GM23248 (cell line): ENCODE measurements at regions not wholly inside any gene's neighbourhood (a gene's known extent, or its start where the extent isn't known, plus 50 kb on each side); places are given as distances from the start of the nearest gene placed in this dataset.

Experiments used
- DNase-seq: peaks from one replicate; pipeline ENCODE4 v3.0.0-alpha.2; 2015
- H2AFZ ChIP-seq: fragments of 200-600 bp; sonication (generic); 2 replicates; pipeline ENCODE4 v1.6.1; 2016; ENCODE audit warnings: antibody characterized with exemption
- H3F3A ChIP-seq: fragments of 200-600 bp; sonication (generic); 2 replicates; pipeline ENCODE4 v1.6.1; 2016; ENCODE audit warnings: mild to moderate bottlenecking, antibody characterized with exemption, mixed run types; ENCODE audit not compliant: insufficient read depth
- H3K27ac ChIP-seq: fragments of 200-600 bp; sonication (generic); 2 replicates; pipeline ENCODE4 v1.5.1; 2016; ENCODE audit warnings: mild to moderate bottlenecking
- H3K27me3 ChIP-seq: fragments of 200-600 bp; sonication (generic); replicated peaks from 2 replicates; pipeline ENCODE4 v1.6.1; 2016; ENCODE audit warnings: mild to moderate bottlenecking; ENCODE audit not compliant: insufficient read depth
- H3K36me3 ChIP-seq: fragments of 200-600 bp; sonication (generic); 2 replicates; pipeline ENCODE4 v1.6.1; 2016; ENCODE audit warnings: low read depth, mild to moderate bottlenecking
- H3K4me1 ChIP-seq: fragments of 200-600 bp; sonication (generic); 2 replicates; pipeline ENCODE4 v1.6.1; 2016; ENCODE audit warnings: mild to moderate bottlenecking; ENCODE audit not compliant: insufficient read depth
- H3K4me2 ChIP-seq: fragments of 200-600 bp; sonication (generic); one replicate; pipeline ENCODE4 v1.6.1; 2016; ENCODE audit warnings: mild to moderate bottlenecking; ENCODE audit not compliant: unreplicated experiment
- H3K4me3 ChIP-seq: fragments of 200-600 bp; sonication (generic); 2 replicates; pipeline ENCODE4 v1.5.1; 2016; ENCODE audit warnings: mild to moderate bottlenecking
- H3K79me2 ChIP-seq: fragments of 200-600 bp; sonication (generic); 2 replicates; pipeline ENCODE4 v1.6.1; 2016; ENCODE audit warnings: mild to moderate bottlenecking; ENCODE audit not compliant: insufficient read depth
- H3K9ac ChIP-seq: fragments of 200-600 bp; sonication (generic); 2 replicates; pipeline ENCODE4 v1.6.1; 2016; ENCODE audit warnings: mild to moderate bottlenecking
- H3K9me2 ChIP-seq: fragments of 200-600 bp; sonication (generic); 2 replicates; pipeline ENCODE4 v1.6.1; 2016; ENCODE audit warnings: mixed run types, mild to moderate bottlenecking, moderate library complexity; ENCODE audit not compliant: insufficient read depth
- H3K9me3 ChIP-seq: fragments of 200-600 bp; sonication (generic); one replicate; pipeline ENCODE4 v1.6.1; 2017; ENCODE audit warnings: low read depth
- H4K20me1 ChIP-seq: fragments of 200-600 bp; sonication (generic); 2 replicates; pipeline ENCODE4 v1.6.0; 2016; ENCODE audit not compliant: insufficient read depth
- EZH2 ChIP-seq: fragments of 200-600 bp; sonication (generic); IDR thresholded peaks from 2 replicates; pipeline ENCODE4 v1.6.1; 2018; ENCODE audit warnings: antibody characterized with exemption, mild to moderate bottlenecking; ENCODE audit not compliant: insufficient read depth, poor library complexity, severe bottlenecking
- EZH2phosphoT487 ChIP-seq: fragments of 200-600 bp; sonication (generic); IDR thresholded peaks from 2 replicates; pipeline ENCODE4 v1.6.1; 2018; ENCODE audit warnings: antibody characterized with exemption, moderate library complexity, mild to moderate bottlenecking, low read depth; ENCODE audit not compliant: insufficient read depth
- WGBS, 2 experiments: methylation state at CpG; one replicate each; pipeline ENCODE4 v1.1.6; 2015 to 2017; ENCODE audit warnings: low lambda C conversion rate in 2 of 2, low coverage in 1 of 2; ENCODE audit errors: missing lambda C conversion rate in 2 of 2; 5-methylcytosine and 5-hydroxymethylcytosine counted together
- in situ Hi-C: fragments of 300-500 bp; cut with MboI; formaldehyde crosslinking; loops from 2 replicates; pipeline ENCODE4 v1.15.0; 2020

- no peaks in the 10 kb centered on the region for H3K4me1 ChIP-seq
- WGBS, 2 experiments = 82 to 87% methylated on average over 3 of the region's 3 CpGs
- H2AFZ ChIP-seq = no peak overlapping the region
- no peaks in the 10 kb centered on the region for H3K9me2 ChIP-seq
- H3K27me3 ChIP-seq = no peaks in the 10 kb centered on the region
- H3K9ac ChIP-seq = no peak overlapping the region
- no peak overlapping the region for H3K4me3 ChIP-seq
- DNase-seq = no peak
- no peaks in the 10 kb centered on the region for H3K79me2 ChIP-seq
- TF ChIP-seq EZH2 (no peak), EZH2phosphoT487 (no peak)
- no peaks in the 10 kb centered on the region for H3K9me3 ChIP-seq
- no peak overlapping the region for H3K4me2 ChIP-seq
- in situ Hi-C loops = no loop called here
- H3F3A ChIP-seq = no peaks in the 10 kb centered on the region
- no peaks in the 10 kb centered on the region for H4K20me1 ChIP-seq
- no peak overlapping the region for H3K27ac ChIP-seq
- no peaks in the 10 kb centered on the region for H3K36me3 ChIP-seq
These were observed 140.3 kb downstream of the LMNTD1 start for GRCh38 chr12:25412735-25413134.

GRCh38 chr12:25404955-25405354 lies 148.1 kb downstream of the LMNTD1 start:
- Histone ChIP-seq H3K79me2 (no peaks in the 10 kb centered on the region), H3K27ac (no peak overlapping the region), H3K4me3 (no peak overlapping the region), H2AFZ (no peak overlapping the region), H3K4me1 (no peaks in the 10 kb centered on the region), H3K9me3 (no peaks in the 10 kb centered on the region), H3K27me3 (no peaks in the 10 kb centered on the region), H3F3A (no peaks in the 10 kb centered on the region), H3K9me2 (no peaks in the 10 kb centered on the region), H4K20me1 (no peaks in the 10 kb centered on the region), H3K9ac (no peak overlapping the region), H3K4me2 (no peak overlapping the region), H3K36me3 (no peaks in the 10 kb centered on the region)
- TF ChIP-seq EZH2phosphoT487 (no peak), EZH2 (no peak)
- WGBS, 2 experiments = 84 to 88% methylated on average over 5 of the region's 5 CpGs
- in situ Hi-C loops = no loop called here
- no peak for DNase-seq

GRCh38 chr12:25401547-25402345 lies 151.0 kb upstream of the KRAS start:
- Histone ChIP-seq H3K27me3 (no peaks in the 10 kb centered on the region), H3K9me2 (no peaks in the 10 kb centered on the region), H3K79me2 (no peaks in the 10 kb centered on the region), H3K9ac (no peak overlapping the region), H3F3A (no peaks in the 10 kb centered on the region), H4K20me1 (no peaks in the 10 kb centered on the region), H3K9me3 (no peaks in the 10 kb centered on the region), H3K36me3 (no peaks in the 10 kb centered on the region), H3K4me2 (no peak overlapping the region), H3K4me1 (no peaks in the 10 kb centered on the region), H2AFZ (no peak overlapping the region), H3K4me3 (no peak overlapping the region), H3K27ac (no peak overlapping the region)
- in situ Hi-C loops = no loop called here
- TF ChIP-seq EZH2 (no peak), EZH2phosphoT487 (no peak)
- 41 to 56% methylated on average over 3 of the region's 3 CpGs for WGBS, 2 experiments
- no peak for DNase-seq

- no peak overlapping the region for H3K27ac ChIP-seq
- no peak overlapping the region for H3K4me2 ChIP-seq
- TF ChIP-seq EZH2 (no peak), EZH2phosphoT487 (no peak)
- no peaks in the 10 kb centered on the region for H3K9me2 ChIP-seq
- no peaks in the 10 kb centered on the region for H3K36me3 ChIP-seq
- H3K4me3 ChIP-seq = no peak overlapping the region
- no peaks in the 10 kb centered on the region for H3K79me2 ChIP-seq
- H3K9me3 ChIP-seq = no peaks in the 10 kb centered on the region
- no peak for DNase-seq
- no peak overlapping the region for H2AFZ ChIP-seq
- WGBS, 2 experiments = 90 to 91% methylated on average over 6 of the region's 6 CpGs
- H3K27me3 ChIP-seq = no peaks in the 10 kb centered on the region
- no peaks in the 10 kb centered on the region for H3F3A ChIP-seq
- in situ Hi-C loops = no loop called here
- no peaks in the 10 kb centered on the region for H4K20me1 ChIP-seq
- H3K9ac ChIP-seq = no peak overlapping the region
- H3K4me1 ChIP-seq = no peaks in the 10 kb centered on the region
These were observed 146.3 kb upstream of the KRAS start for GRCh38 chr12:25397001-25397400.
